Liver (tissue), 8 donors: ENCODE measurements at regions not wholly inside any gene's neighbourhood (a gene's known extent, or its start where the extent isn't known, plus 50 kb on each side); places are given as distances from the start of the nearest gene placed in this dataset.

Experiments
- DNase-seq: peaks from one replicate; pipeline ENCODE4 v3.0.0-alpha.2; 2017; ENCODE audit warnings: low spot score
- H3K27ac ChIP-seq, 2 donors: one replicate each; pipeline ENCODE4 v1.7.0; 2013; ENCODE audit warnings: inconsistent platforms in 2 of 2, low read length in 2 of 2, control low read depth in 1 of 2, low read depth in 1 of 2, mild to moderate bottlenecking in 1 of 2
- H3K27me3 ChIP-seq, 4 donors: one replicate each; pipeline versions ENCODE4 v1.6.1 to v1.7.0; 2013; ENCODE audit warnings: low read length in 3 of 4, inconsistent platforms in 1 of 4, mild to moderate bottlenecking in 1 of 4, moderate library complexity in 1 of 4; ENCODE audit not compliant: control insufficient read depth in 4 of 4, insufficient read depth in 4 of 4
- H3K36me3 ChIP-seq, 4 donors: one replicate each; pipeline versions ENCODE4 v1.6.1 to v1.7.0; 2013; ENCODE audit warnings: low read length in 3 of 4, mild to moderate bottlenecking in 3 of 4, low read depth in 1 of 4, moderate library complexity in 1 of 4; ENCODE audit not compliant: control insufficient read depth in 4 of 4, insufficient read depth in 3 of 4
- H3K4me1 ChIP-seq, 4 donors: one replicate each; pipeline versions ENCODE4 v1.6.1 to v1.7.0; 2013; ENCODE audit warnings: low read length in 3 of 4, mild to moderate bottlenecking in 3 of 4, moderate library complexity in 1 of 4; ENCODE audit not compliant: control insufficient read depth in 4 of 4, insufficient read depth in 4 of 4
- H3K4me3 ChIP-seq, 3 donors: one replicate each; pipeline versions ENCODE4 v1.6.1 to v1.7.0; 2013; ENCODE audit warnings: low read length in 3 of 3, control low read depth in 1 of 3, low read depth in 1 of 3, mild to moderate bottlenecking in 1 of 3
- H3K9ac ChIP-seq, 2 donors: one replicate each; pipeline ENCODE4 v1.7.0; 2013; ENCODE audit warnings: low read length in 2 of 2, mild to moderate bottlenecking in 2 of 2, moderate library complexity in 2 of 2, control low read depth in 1 of 2, low read depth in 1 of 2
- H3K9me3 ChIP-seq, 4 donors: one replicate each; pipeline versions ENCODE4 v1.6.1 to v1.7.0; 2013; ENCODE audit warnings: low read length in 3 of 4; ENCODE audit not compliant: control insufficient read depth in 4 of 4
- EGR1 ChIP-seq, 2 donors: IDR thresholded peaks; 2 replicates each; pipeline ENCODE4 v1.6.1; 2016 to 2018; ENCODE audit warnings: antibody characterized with exemption in 2 of 2, low read depth in 2 of 2
- FOXA1 ChIP-seq: IDR thresholded peaks from 2 replicates; pipeline ENCODE4 v1.6.1; 2016; ENCODE audit warnings: antibody characterized with exemption
- FOXA2 ChIP-seq: IDR thresholded peaks from 2 replicates; pipeline ENCODE4 v1.6.1; 2016; ENCODE audit warnings: antibody characterized with exemption
- HNF4G ChIP-seq: IDR thresholded peaks from 2 replicates; pipeline ENCODE4 v1.6.1; 2016; ENCODE audit warnings: antibody characterized with exemption
- RAD21 ChIP-seq, 2 donors: IDR thresholded peaks; 2 replicates each; pipeline ENCODE4 v1.6.1; 2016; ENCODE audit warnings: antibody characterized with exemption in 2 of 2, mild to moderate bottlenecking in 2 of 2
- SP1 ChIP-seq: IDR thresholded peaks from 2 replicates; pipeline ENCODE4 v1.6.1; 2018; ENCODE audit warnings: antibody characterized with exemption, mild to moderate bottlenecking
- TAF1 ChIP-seq: conservative IDR thresholded peaks from 2 replicates; pipeline ENCODE4 v1.6.1; 2016; ENCODE audit warnings: antibody characterized with exemption, mild to moderate bottlenecking
- ZBTB33 ChIP-seq: IDR thresholded peaks from 2 replicates; pipeline ENCODE4 v1.6.1; 2016; ENCODE audit warnings: antibody characterized with exemption
- WGBS: extraction: QIAGEN DNeasy Blood & Tissue Kit; methylation state at CpG from one replicate; pipeline ENCODE4 v1.1.7; 2013; 5-methylcytosine and 5-hydroxymethylcytosine counted together
- TF ChIP-seq, protein P1 (sequence below): IDR thresholded peaks from 2 replicates; pipeline ENCODE4 v1.6.1; 2016; ENCODE audit warnings: antibody characterized with exemption
- TF ChIP-seq, protein P2 (sequence below): fragments of 150-350 bp; IDR thresholded peaks from 2 replicates; pipeline ENCODE4 v1.5.1; 2017; ENCODE audit warnings: improper control_type of control experiment, low read depth, low read length; ENCODE audit not compliant: missing input control
- donor health status: healthy.
- donor health status: healthy.
- donor health status: healthy.
- donor health status: healthy.
- donor health status: healthy.

DNA sequence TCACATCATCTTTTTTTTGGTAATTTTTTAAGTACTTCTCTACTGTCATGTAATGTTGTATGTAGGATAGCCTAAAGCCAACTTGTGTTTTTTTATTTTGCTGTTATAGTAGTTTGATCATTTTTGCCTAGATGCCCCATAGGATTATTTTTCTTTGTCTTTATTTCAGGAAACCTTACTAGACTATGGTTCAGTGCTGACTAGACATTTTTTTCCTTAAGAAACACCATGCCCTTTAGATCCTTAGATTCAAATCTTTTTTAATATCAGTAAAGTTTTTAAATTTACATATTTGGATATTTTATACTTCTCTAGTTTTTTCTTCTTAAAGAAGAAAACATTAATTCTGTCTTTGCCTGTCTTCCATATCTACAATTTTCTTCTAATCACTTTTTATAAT, 221.3 kb downstream of the IDS start:
- Histone ChIP-seq H3K9me3 (no peaks in the 10 kb centered on the region), H3K36me3 (no peaks in the 10 kb centered on the region), H3K4me1 (no peaks in the 10 kb centered on the region), H3K27me3 (no peaks in the 10 kb centered on the region), H3K27ac (no peak overlapping the region), H3K4me3 (no peak overlapping the region), H3K9ac (no peak overlapping the region)
- no peak for DNase-seq
- TF ChIP-seq, protein P1, sequence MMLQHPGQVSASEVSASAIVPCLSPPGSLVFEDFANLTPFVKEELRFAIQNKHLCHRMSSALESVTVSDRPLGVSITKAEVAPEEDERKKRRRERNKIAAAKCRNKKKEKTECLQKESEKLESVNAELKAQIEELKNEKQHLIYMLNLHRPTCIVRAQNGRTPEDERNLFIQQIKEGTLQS = no peak

- Histone ChIP-seq H3K4me3 (no peak overlapping the region), H3K4me1 (no peaks in the 10 kb centered on the region)
- WGBS = 80% methylated on average over 1 of the region's 1 CpG
Measured at GRCh38 chrX:149282909-149283308, 222.2 kb downstream of the IDS start.

DNA sequence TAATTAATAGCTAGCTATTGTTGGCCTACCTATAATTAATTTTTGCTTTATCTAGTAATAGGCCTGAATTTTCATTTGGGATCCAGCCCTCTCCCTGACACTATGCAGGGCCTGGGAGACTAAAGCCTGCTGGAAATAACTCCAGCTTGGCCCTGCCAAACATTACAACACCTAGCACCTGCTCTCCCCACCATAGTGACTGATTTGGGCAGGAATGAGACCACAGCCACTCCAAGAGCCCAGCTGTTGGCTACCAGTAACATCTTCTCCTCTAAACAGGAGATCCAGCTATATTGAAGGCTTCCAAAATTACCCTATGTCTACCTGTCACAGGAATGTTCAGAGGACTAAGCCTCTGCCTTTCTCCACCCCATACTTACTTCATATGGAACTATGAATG, 225.1 kb downstream of the IDS start:
- TF ChIP-seq FOXA1 (no peak), FOXA2 (no peak)
- H3K27ac ChIP-seq = no peak overlapping the region

More at GRCh38 chrX:149282909-149283308, 222.2 kb downstream of the IDS start:
- Histone ChIP-seq H3K27me3 (no peaks in the 10 kb centered on the region), H3K27ac (no peak overlapping the region), H3K9me3 (no peaks in the 10 kb centered on the region), H3K9ac (no peak overlapping the region), H3K36me3 (no peaks in the 10 kb centered on the region)
- TF ChIP-seq ZBTB33 (no peak), HNF4G (no peak), RAD21 (IDR thresholded peaks at IDR 0.05) (no peak), SP1 (no peak), EGR1 (IDR thresholded peaks at IDR 0.05; ENCODE audit: low read depth in 2 of 2) (no peak), FOXA1 (no peak)
- TF ChIP-seq, protein P2, sequence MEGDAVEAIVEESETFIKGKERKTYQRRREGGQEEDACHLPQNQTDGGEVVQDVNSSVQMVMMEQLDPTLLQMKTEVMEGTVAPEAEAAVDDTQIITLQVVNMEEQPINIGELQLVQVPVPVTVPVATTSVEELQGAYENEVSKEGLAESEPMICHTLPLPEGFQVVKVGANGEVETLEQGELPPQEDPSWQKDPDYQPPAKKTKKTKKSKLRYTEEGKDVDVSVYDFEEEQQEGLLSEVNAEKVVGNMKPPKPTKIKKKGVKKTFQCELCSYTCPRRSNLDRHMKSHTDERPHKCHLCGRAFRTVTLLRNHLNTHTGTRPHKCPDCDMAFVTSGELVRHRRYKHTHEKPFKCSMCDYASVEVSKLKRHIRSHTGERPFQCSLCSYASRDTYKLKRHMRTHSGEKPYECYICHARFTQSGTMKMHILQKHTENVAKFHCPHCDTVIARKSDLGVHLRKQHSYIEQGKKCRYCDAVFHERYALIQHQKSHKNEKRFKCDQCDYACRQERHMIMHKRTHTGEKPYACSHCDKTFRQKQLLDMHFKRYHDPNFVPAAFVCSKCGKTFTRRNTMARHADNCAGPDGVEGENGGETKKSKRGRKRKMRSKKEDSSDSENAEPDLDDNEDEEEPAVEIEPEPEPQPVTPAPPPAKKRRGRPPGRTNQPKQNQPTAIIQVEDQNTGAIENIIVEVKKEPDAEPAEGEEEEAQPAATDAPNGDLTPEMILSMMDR = no peak
- no peak for DNase-seq

GRCh38 chrX:149275836-149276235, 229.3 kb downstream of the IDS start:
- WGBS = 25% methylated on average over 2 of the region's 2 CpGs

More for the DNA sequence above, 225.1 kb downstream of the IDS start:
- no peak for DNase-seq
- no peaks in the 10 kb centered on the region for H3K4me1 ChIP-seq
- no peak overlapping the region for H3K9ac ChIP-seq
- no peaks in the 10 kb centered on the region for H3K36me3 ChIP-seq
- H3K9me3 ChIP-seq = no peaks in the 10 kb centered on the region
- no peaks in the 10 kb centered on the region for H3K27me3 ChIP-seq
- H3K4me3 ChIP-seq = no peak overlapping the region

More at GRCh38 chrX:149275836-149276235, 229.3 kb downstream of the IDS start:
- Histone ChIP-seq H3K4me3 (no peak overlapping the region), H3K4me1 (no peaks in the 10 kb centered on the region), H3K27ac (no peak overlapping the region), H3K27me3 (no peaks in the 10 kb centered on the region), H3K36me3 (no peaks in the 10 kb centered on the region), H3K9ac (no peak overlapping the region), H3K9me3 (no peaks in the 10 kb centered on the region)
- TF ChIP-seq TAF1 (no peak), EGR1 (IDR thresholded peaks at IDR 0.05; ENCODE audit: low read depth in 2 of 2) (no peak)
- no peak for DNase-seq
